SK-N-SH (cell line): ENCODE measurements at regions not wholly inside any gene's neighbourhood (a gene's known extent, or its start where the extent isn't known, plus 50 kb on each side); places are given as distances from the start of the nearest gene placed in this dataset.

Experiments
- CTCF ChIA-PET: fragments of 300-600, 350-600 bp; formaldehyde crosslinking; extraction: SDS; loops from one replicate; lab custom pipeline; 2021; lab: Yijun Ruan, JAX
- POLR2A ChIA-PET: fragments of 350-600 bp; sonication (Branson Sonifier 250); formaldehyde crosslinking; extraction: SDS; loops from one replicate; lab custom pipeline; 2020; ENCODE audit warnings: antibody characterized with exemption, inconsistent platforms; lab: Yijun Ruan, JAX
- DNase-seq: peaks from one replicate; pipeline ENCODE4 v3.0.0; 2012
- H2AFZ ChIP-seq: fragments of 200-600 bp; sonication (generic); 2 replicates; pipeline ENCODE4 v1.8.1; 2016; ENCODE audit warnings: antibody characterized with exemption, mild to moderate bottlenecking, low read depth
- H3F3A ChIP-seq: fragments of 200-600 bp; sonication (generic); replicated peaks from 2 replicates; pipeline ENCODE3; 2016; ENCODE audit warnings: antibody characterized with exemption, mild to moderate bottlenecking; ENCODE audit not compliant: insufficient read depth
- H3K27ac ChIP-seq, 2 experiments: fragments of 200-500 bp in 1 of 2; fragments of 200-600 bp in 1 of 2; sonication (Bioruptor generic) in 1 of 2; sonication (generic), shearing (Covaris generic) in 1 of 2; 2 replicates each; pipeline versions ENCODE4 v1.5.1 to v1.6.1; 2014 to 2016; ENCODE audit warnings: low read depth in 2 of 2, inconsistent platforms in 1 of 2, low read length in 1 of 2, mild to moderate bottlenecking in 1 of 2, mixed read lengths in 1 of 2
- H3K27me3 ChIP-seq: fragments of 200-600 bp; sonication (generic), shearing (Covaris generic); 2 replicates; pipeline ENCODE4 v1.6.1; 2016; ENCODE audit warnings: mixed run types; ENCODE audit not compliant: insufficient read depth
- H3K36me3 ChIP-seq, 2 experiments: fragments of 200-500 bp in 1 of 2; fragments of 200-600 bp in 1 of 2; sonication (Bioruptor generic) in 1 of 2; sonication (generic) in 1 of 2; replicated peaks in 1 of 2; 2 replicates each; pipeline versions ENCODE3 to v1.5.1; 2014 to 2016; ENCODE audit warnings: low read length in 1 of 2, mild to moderate bottlenecking in 1 of 2; ENCODE audit not compliant: insufficient read depth in 2 of 2, control insufficient read depth in 1 of 2
- H3K4me1 ChIP-seq, 2 experiments: fragments of 200-500 bp in 1 of 2; fragments of 200-600 bp in 1 of 2; sonication (Bioruptor generic) in 1 of 2; sonication (generic), shearing (Covaris generic) in 1 of 2; 2 replicates each; pipeline versions ENCODE4 v1.5.1 to v1.6.1; 2014 to 2016; ENCODE audit warnings: low read depth in 1 of 2, low read length in 1 of 2, mixed run types in 1 of 2; ENCODE audit not compliant: insufficient read depth in 2 of 2, control insufficient read depth in 1 of 2
- H3K4me2 ChIP-seq: fragments of 200-600 bp; sonication (generic), shearing (Covaris generic); 2 replicates; pipeline ENCODE4 v1.6.1; 2017; ENCODE audit warnings: mixed run types
- H3K4me3 ChIP-seq, 2 experiments: fragments of 200-500 bp in 1 of 2; fragments of 200-600 bp in 1 of 2; sonication (Bioruptor generic) in 1 of 2; sonication (generic), shearing (Covaris generic) in 1 of 2; 2 replicates each; pipeline versions ENCODE4 v1.5.1 to v1.8.1; 2014 to 2016; ENCODE audit warnings: low read depth in 2 of 2, inconsistent platforms in 1 of 2, low read length in 1 of 2, mild to moderate bottlenecking in 1 of 2, mixed read lengths in 1 of 2, moderate library complexity in 1 of 2
- H3K79me2 ChIP-seq: fragments of 200-600 bp; sonication (generic); 2 replicates; pipeline ENCODE4 v1.8.1; 2017; ENCODE audit warnings: mild to moderate bottlenecking; ENCODE audit not compliant: insufficient read depth
- H3K9ac ChIP-seq: fragments of 200-600 bp; sonication (generic); 2 replicates; pipeline ENCODE4 v1.6.1; 2017; ENCODE audit warnings: mixed run types
- H3K9me2 ChIP-seq: fragments of 200-600 bp; sonication (generic); 2 replicates; pipeline ENCODE4 v1.6.1; 2017; ENCODE audit warnings: mixed run types
- H3K9me3 ChIP-seq: fragments of 200-600 bp; sonication (generic); 2 replicates; pipeline ENCODE4 v1.6.1; 2017; ENCODE audit warnings: mixed run types, mild to moderate bottlenecking, moderate library complexity
- H4K20me1 ChIP-seq: fragments of 200-600 bp; sonication (generic); 2 replicates; pipeline ENCODE4 v1.6.1; 2017; ENCODE audit warnings: mild to moderate bottlenecking, mixed run types; ENCODE audit not compliant: insufficient read depth
- EZH2phosphoT487 ChIP-seq: fragments of 200-600 bp; sonication (generic); IDR thresholded peaks from 2 replicates; pipeline ENCODE4 v1.6.1; 2017; ENCODE audit warnings: low read depth, mixed run types, mild to moderate bottlenecking, antibody characterized with exemption, moderate library complexity, borderline replicate concordance
- MAX ChIP-seq: IDR thresholded peaks from 2 replicates; pipeline ENCODE4 v1.4.0; 2012; ENCODE audit warnings: low read depth
- NRF1 ChIP-seq: IDR thresholded peaks from 2 replicates; pipeline ENCODE4 v1.6.1; 2012; ENCODE audit warnings: low read depth, mild to moderate bottlenecking, low read length
- POLR2AphosphoS5 ChIP-seq: IDR thresholded peaks from 2 replicates; pipeline ENCODE4 v1.6.1; 2012; ENCODE audit warnings: low read depth, low read length
- SMC3 ChIP-seq: IDR thresholded peaks from 2 replicates; pipeline ENCODE4 v1.6.1; 2012; ENCODE audit warnings: low read depth, low read length, improper control_type of control experiment
- TEAD4 ChIP-seq: IDR thresholded peaks from 2 replicates; pipeline ENCODE4 v1.4.0; 2012; ENCODE audit warnings: mild to moderate bottlenecking, borderline replicate concordance; ENCODE audit not compliant: insufficient read depth
- WGBS: methylation state at CpG from one replicate; pipeline ENCODE4 v1.1.6; 2017; ENCODE audit warnings: low lambda C conversion rate; 5-methylcytosine and 5-hydroxymethylcytosine counted together
- TF ChIP-seq, protein P1 (sequence below): IDR thresholded peaks from 2 replicates; pipeline ENCODE4 v1.4.0; 2012; ENCODE audit warnings: low read depth, borderline replicate concordance

GRCh38 chr4:155081222-155081621 lies 127.2 kb upstream of the NPY2R start (continued):
- TF ChIP-seq NRF1 (no peak), EZH2phosphoT487 (no peak), TEAD4 (no peak)
- TF ChIP-seq, protein P1, sequence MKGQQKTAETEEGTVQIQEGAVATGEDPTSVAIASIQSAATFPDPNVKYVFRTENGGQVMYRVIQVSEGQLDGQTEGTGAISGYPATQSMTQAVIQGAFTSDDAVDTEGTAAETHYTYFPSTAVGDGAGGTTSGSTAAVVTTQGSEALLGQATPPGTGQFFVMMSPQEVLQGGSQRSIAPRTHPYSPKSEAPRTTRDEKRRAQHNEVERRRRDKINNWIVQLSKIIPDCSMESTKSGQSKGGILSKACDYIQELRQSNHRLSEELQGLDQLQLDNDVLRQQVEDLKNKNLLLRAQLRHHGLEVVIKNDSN = no peak

DNA sequence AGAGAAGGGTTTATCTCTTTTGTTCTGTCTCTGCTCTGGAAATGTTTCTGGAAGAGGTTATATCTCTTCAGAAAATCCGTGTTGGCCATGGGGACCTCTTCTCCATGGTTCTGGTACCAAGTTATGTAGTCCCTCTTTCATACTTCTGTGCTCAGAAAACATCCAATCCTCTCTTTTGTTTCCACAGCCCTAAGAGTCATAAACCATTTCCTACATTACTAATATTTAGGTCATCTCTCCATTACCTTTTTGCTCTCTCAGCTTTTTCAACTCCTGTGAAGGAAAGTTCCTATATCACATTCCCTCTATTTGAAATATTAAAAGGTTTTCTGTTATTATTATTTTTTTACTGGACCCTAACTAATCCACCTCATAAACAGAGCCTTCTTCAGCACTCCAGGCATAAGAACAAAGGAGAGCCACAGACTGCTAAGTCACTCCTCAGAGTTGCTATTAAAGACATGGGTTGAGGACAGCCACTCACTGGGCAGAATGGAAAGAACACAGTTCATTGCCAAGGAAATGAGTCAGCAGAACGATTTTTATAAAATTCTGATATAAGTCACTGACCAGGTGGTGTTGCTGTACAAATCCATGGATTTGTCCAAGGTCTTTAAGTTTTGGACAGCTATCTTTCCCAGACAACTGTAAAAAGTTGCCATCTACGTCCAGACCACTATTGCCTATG lies 122.4 kb upstream of the NPY2R start:
- DNase-seq = no peak
- CTCF ChIA-PET = no interaction called here
- no peak overlapping the region for H2AFZ ChIP-seq

DNA sequence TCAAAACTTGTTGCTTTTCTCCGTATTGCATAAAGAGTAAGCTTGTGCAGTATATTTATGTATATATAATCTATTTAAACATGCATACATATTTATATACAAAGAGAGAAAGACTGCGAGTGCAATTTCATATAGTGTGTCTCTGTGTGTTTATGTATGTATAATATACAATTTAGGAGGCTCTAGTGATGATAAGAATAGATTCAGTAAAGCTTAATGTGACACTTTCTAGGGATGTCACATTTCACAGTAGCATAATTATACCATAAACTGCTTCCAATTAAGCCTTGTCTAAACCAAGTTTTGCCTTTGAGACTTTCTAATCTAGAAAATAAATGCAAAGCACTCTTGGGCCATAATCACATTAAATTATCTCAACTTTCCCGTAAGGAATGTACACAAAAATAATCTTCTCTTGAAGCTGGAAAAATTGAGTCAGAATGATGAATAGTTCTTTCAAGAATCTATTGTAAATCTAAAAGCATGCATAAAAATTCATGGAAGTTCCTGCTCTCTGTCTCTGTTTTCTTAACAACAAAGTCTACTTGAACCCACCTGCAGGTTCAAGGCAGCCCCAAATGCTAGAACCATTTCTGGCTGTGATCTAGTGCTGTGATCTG lies 114.1 kb upstream of the NPY2R start:
- WGBS = 52% methylated on average over 3 of the region's 3 CpGs
- Histone ChIP-seq H4K20me1 (no peaks in the 10 kb centered on the region), H3K36me3 (no peaks in the 10 kb centered on the region), H3K4me1 (no peaks in the 10 kb centered on the region; a peak in 1 of 4 replicates), H3K27ac (no peak overlapping the region), H3K9me2 (no peaks in the 10 kb centered on the region), H3F3A (no peaks in the 10 kb centered on the region), H3K27me3 (no peaks in the 10 kb centered on the region), H2AFZ (no peak overlapping the region; the same call in 1 of the 2 replicates), H3K9me3 (no peaks in the 10 kb centered on the region), H3K9ac (no peak overlapping the region), H3K79me2 (no peaks in the 10 kb centered on the region), H3K4me2 (no peak overlapping the region), H3K4me3 (no peak overlapping the region)
- TF ChIP-seq POLR2AphosphoS5 = no peak
- no peak for TF ChIP-seq TEAD4
- ChIA-PET POLR2A (no interaction called here), CTCF (interaction anchor here (1.1 kb wide), 1 partner anchor 114 kb away, joined by 3 read pairs; no protein-coding TSS in a partner anchor)
- no peak for DNase-seq

More for the DNA sequence above, 122.4 kb upstream of the NPY2R start:
- 22% methylated on average over 3 of the region's 3 CpGs for WGBS
- H3K27ac ChIP-seq = peak overlapping the region in 1 of 2 experiments; percentile 33; a peak in 2 of 4 replicates
- no peak overlapping the region for H3K4me2 ChIP-seq
- H3K27me3 ChIP-seq = no peaks in the 10 kb centered on the region
- no peaks in the 10 kb centered on the region for H3F3A ChIP-seq
- H4K20me1 ChIP-seq = no peaks in the 10 kb centered on the region
- no peak overlapping the region for H3K4me3 ChIP-seq
- H3K9ac ChIP-seq = no peak overlapping the region
- POLR2A ChIA-PET = no interaction called here
- no peaks in the 10 kb centered on the region for H3K79me2 ChIP-seq
- no peaks in the 10 kb centered on the region for H3K9me3 ChIP-seq
- H3K9me2 ChIP-seq = no peaks in the 10 kb centered on the region
- no peaks in the 10 kb centered on the region for H3K36me3 ChIP-seq
- TF ChIP-seq SMC3 = no peak
- no peak for TF ChIP-seq MAX
- TF ChIP-seq, all 33 proteins: peak for 0
- no peaks in the 10 kb centered on the region for H3K4me1 ChIP-seq
